ENCODE measurements at regions not wholly inside any gene's neighbourhood (a gene's known extent, or its start where the extent isn't known, plus 50 kb on each side); places are given as distances from the start of the nearest gene placed in this dataset.
A peak's percentile ranks its signal among the peaks of the same experiment; 100 is the strongest.

DNA sequence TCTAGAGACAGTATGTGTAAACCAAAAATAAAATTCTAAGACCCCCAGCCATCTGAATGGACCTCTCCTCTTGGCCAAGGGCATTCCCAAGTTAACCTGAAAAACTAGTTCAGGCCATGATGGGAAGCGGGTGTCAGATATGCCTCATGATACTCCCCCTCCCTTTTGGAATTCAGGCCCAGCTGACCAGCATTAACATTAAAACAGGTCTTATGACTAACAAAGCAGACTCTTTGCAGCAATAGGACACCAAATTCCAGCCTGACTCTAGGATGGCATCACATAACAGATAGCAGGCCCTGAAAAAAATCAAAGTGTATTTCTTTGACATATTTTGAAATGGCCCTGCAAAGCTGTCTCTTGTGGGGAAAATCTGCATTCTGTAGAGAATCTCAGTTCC lies 73.3 kb upstream of the L3MBTL4 start:
- H2AFZ ChIP-seq (ENCODE audit: low read depth, low read length): no peak overlapping the region
- no peaks in the 10 kb centered on the region for H3K27me3 ChIP-seq (ENCODE audit: insufficient read depth, low read length)
- no peak overlapping the region for H3K9ac ChIP-seq (ENCODE audit: low read length)
- FAIRE-seq (no peak), DNase-seq (ENCODE audit: low read depth) (no peak)
- no peaks in the 10 kb centered on the region for H3K36me3 ChIP-seq (ENCODE audit: insufficient read depth, low read length)
- H3K9me3 Mint-ChIP-seq (ENCODE audit: unreplicated experiment): no peaks in the 10 kb centered on the region
- H3K4me3 ChIP-seq (ENCODE audit: insufficient read depth, low read depth, low read length): no peak overlapping the region
- no peak overlapping the region for H3K4me2 ChIP-seq (ENCODE audit: low read length)
- no peaks in the 10 kb centered on the region for H4K20me1 ChIP-seq (ENCODE audit: insufficient read depth, low read length)
- no peak overlapping the region for H3K4me3 Mint-ChIP-seq (ENCODE audit: unreplicated experiment)
- H3K79me2 ChIP-seq (ENCODE audit: insufficient read depth, low read length): no peaks in the 10 kb centered on the region
- peaks cover 24% of the 10 kb centered on the region for H3K4me1 Mint-ChIP-seq (ENCODE audit: low read depth, unreplicated experiment)
- TF ChIP-seq, protein P1, sequence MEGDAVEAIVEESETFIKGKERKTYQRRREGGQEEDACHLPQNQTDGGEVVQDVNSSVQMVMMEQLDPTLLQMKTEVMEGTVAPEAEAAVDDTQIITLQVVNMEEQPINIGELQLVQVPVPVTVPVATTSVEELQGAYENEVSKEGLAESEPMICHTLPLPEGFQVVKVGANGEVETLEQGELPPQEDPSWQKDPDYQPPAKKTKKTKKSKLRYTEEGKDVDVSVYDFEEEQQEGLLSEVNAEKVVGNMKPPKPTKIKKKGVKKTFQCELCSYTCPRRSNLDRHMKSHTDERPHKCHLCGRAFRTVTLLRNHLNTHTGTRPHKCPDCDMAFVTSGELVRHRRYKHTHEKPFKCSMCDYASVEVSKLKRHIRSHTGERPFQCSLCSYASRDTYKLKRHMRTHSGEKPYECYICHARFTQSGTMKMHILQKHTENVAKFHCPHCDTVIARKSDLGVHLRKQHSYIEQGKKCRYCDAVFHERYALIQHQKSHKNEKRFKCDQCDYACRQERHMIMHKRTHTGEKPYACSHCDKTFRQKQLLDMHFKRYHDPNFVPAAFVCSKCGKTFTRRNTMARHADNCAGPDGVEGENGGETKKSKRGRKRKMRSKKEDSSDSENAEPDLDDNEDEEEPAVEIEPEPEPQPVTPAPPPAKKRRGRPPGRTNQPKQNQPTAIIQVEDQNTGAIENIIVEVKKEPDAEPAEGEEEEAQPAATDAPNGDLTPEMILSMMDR (IDR thresholded peaks at IDR 0.05; ENCODE audit: insufficient read depth, low read depth, low read length): no peak
- TF ChIP-seq EZH2 (IDR thresholded peaks at IDR 0.05; ENCODE audit: insufficient read depth, low read length): no peak
- H3K36me3 Mint-ChIP-seq (ENCODE audit: low read depth, unreplicated experiment): no peaks in the 10 kb centered on the region
- H3K27ac ChIP-seq (ENCODE audit: low read depth, low read length): no peak overlapping the region
- H3K4me1 ChIP-seq (ENCODE audit: insufficient read depth, low read length): no peaks in the 10 kb centered on the region
- H3K9me3 ChIP-seq (ENCODE audit: insufficient read depth, low read depth, low read length): no peaks in the 10 kb centered on the region
- no peaks in the 10 kb centered on the region for H3K27me3 Mint-ChIP-seq (ENCODE audit: low read depth, unreplicated experiment)
- H3K27ac Mint-ChIP-seq (ENCODE audit: unreplicated experiment): peak overlapping the region; percentile 71

DNA sequence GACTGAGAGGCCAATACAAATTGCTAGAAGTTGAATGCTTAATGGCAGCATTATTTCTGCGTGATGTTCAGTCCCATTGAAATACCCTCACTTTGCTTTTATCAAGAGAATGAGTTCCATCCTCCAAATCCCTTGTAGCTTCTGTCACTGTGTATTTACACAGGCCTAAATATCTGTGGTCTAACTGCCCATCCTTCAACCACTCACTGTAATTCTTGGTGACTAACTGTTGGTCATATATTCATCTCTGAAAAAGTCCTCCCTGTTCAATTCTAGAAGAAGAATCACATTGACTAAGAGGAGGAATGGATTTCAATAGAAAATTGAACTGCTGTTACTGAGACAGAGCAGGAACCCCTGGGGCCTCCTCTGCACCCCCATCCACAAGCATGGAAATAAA lies 74.2 kb upstream of the L3MBTL4 start:
- no peaks in the 10 kb centered on the region for H3K79me2 ChIP-seq (ENCODE audit: insufficient read depth, low read length)
- peaks cover 24% of the 10 kb centered on the region for H3K4me1 Mint-ChIP-seq (ENCODE audit: low read depth, unreplicated experiment)
- H4K20me1 ChIP-seq (ENCODE audit: insufficient read depth, low read length): no peaks in the 10 kb centered on the region
- H3K4me3 Mint-ChIP-seq (ENCODE audit: unreplicated experiment): no peak overlapping the region
- no peak overlapping the region for H3K4me2 ChIP-seq (ENCODE audit: low read length)
- no peak overlapping the region for H3K27ac Mint-ChIP-seq (ENCODE audit: unreplicated experiment)
- no peaks in the 10 kb centered on the region for H3K9me3 Mint-ChIP-seq (ENCODE audit: unreplicated experiment)
- H3K27me3 Mint-ChIP-seq (ENCODE audit: low read depth, unreplicated experiment): no peaks in the 10 kb centered on the region
- H3K27me3 ChIP-seq (ENCODE audit: insufficient read depth, low read length): no peaks in the 10 kb centered on the region
- FAIRE-seq (no peak), DNase-seq (ENCODE audit: low read depth) (no peak)
- no peak overlapping the region for H3K9ac ChIP-seq (ENCODE audit: low read length)
- no peaks in the 10 kb centered on the region for H3K9me3 ChIP-seq (ENCODE audit: insufficient read depth, low read depth, low read length)
- no peaks in the 10 kb centered on the region for H3K36me3 ChIP-seq (ENCODE audit: insufficient read depth, low read length)
- no peaks in the 10 kb centered on the region for H3K36me3 Mint-ChIP-seq (ENCODE audit: low read depth, unreplicated experiment)
- H3K4me3 ChIP-seq (ENCODE audit: insufficient read depth, low read depth, low read length): no peak overlapping the region
- no peaks in the 10 kb centered on the region for H3K4me1 ChIP-seq (ENCODE audit: insufficient read depth, low read length)
- TF ChIP-seq EZH2 (IDR thresholded peaks at IDR 0.05; ENCODE audit: insufficient read depth, low read length): no peak
- TF ChIP-seq, protein P1 (IDR thresholded peaks at IDR 0.05; ENCODE audit: insufficient read depth, low read depth, low read length): no peak
- H3K27ac ChIP-seq (ENCODE audit: low read depth, low read length): no peak overlapping the region
- H2AFZ ChIP-seq (ENCODE audit: low read depth, low read length): no peak overlapping the region

DNA sequence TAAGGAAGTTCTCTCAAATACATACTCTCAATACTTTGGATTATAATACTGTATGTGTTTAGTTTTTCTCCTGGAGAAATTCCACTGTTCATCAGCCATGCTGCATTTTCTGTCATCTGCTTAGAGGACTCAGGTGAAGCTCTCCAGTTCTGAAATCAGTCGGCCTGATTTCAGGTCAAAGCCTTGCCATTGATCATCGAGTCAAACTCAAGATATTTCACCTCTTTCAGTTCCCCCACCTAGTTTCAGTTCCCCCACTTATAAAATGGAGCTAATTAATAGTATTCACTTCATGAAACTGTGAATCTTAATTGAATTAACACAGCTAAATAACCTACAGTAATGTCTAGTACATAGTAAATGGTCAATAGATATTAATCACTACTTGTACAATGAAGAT lies 75.3 kb upstream of the L3MBTL4 start:
- DNase-seq (ENCODE audit: low read depth): no peak
- Histone ChIP-seq H3K27me3 (ENCODE audit: insufficient read depth, low read length) (no peaks in the 10 kb centered on the region), H3K9ac (ENCODE audit: low read length) (no peak overlapping the region), H3K9me3 (ENCODE audit: insufficient read depth, low read depth, low read length) (no peaks in the 10 kb centered on the region), H3K4me1 (ENCODE audit: insufficient read depth, low read length) (no peaks in the 10 kb centered on the region), H2AFZ (ENCODE audit: low read depth, low read length) (no peak overlapping the region), H3K4me3 (ENCODE audit: insufficient read depth, low read depth, low read length) (no peak overlapping the region), H3K79me2 (ENCODE audit: insufficient read depth, low read length) (no peaks in the 10 kb centered on the region), H4K20me1 (ENCODE audit: insufficient read depth, low read length) (no peaks in the 10 kb centered on the region), H3K4me2 (ENCODE audit: low read length) (no peak overlapping the region), H3K36me3 (ENCODE audit: insufficient read depth, low read length) (no peaks in the 10 kb centered on the region), H3K27ac (ENCODE audit: low read depth, low read length) (no peak overlapping the region)
- Mint-ChIP-seq H3K4me3 (ENCODE audit: unreplicated experiment) (no peak overlapping the region), H3K36me3 (ENCODE audit: low read depth, unreplicated experiment) (no peaks in the 10 kb centered on the region), H3K27ac (ENCODE audit: unreplicated experiment) (no peak overlapping the region), H3K27me3 (ENCODE audit: low read depth, unreplicated experiment) (no peaks in the 10 kb centered on the region), H3K9me3 (ENCODE audit: unreplicated experiment) (no peaks in the 10 kb centered on the region), H3K4me1 (ENCODE audit: low read depth, unreplicated experiment) (peaks cover 24% of the 10 kb centered on the region)
- FAIRE-seq: no peak
- TF ChIP-seq, protein P1 (IDR thresholded peaks at IDR 0.05; ENCODE audit: insufficient read depth, low read depth, low read length): no peak
- TF ChIP-seq EZH2 (IDR thresholded peaks at IDR 0.05; ENCODE audit: insufficient read depth, low read length): no peak
